ENCODE measurements at regions not wholly inside any gene's neighbourhood (a gene's known extent, or its start where the extent isn't known, plus 50 kb on each side); places are given as distances from the start of the nearest gene placed in this dataset.

DNA sequence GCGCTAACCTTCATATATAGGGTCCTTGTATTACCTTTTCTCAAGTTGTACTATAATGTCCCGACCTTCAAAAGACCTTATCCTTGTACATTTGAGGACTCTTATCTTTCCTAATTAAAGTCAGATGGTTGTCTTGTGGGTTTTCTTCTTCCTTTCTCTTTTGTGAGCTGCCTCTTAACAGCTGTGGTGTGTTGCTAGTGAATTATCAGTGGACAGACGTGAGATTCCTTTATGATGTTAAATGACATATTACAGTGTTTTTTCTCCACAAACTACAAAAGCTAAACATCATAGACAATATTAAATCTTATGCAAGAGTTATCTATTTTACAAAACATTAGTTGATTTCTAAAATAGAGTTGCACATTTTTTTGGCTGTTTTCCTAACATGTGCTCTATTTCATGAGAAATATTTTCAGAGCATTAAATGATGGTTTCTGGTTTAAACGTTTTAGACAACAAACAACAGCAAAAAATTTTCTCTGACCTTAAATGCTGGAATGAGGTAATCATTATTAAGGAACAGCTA, 272.2 kb upstream of the NPVF start (continued):
- TF ChIP-seq SRF (IDR thresholded peaks at IDR 0.05; ENCODE audit: low read depth) (no peak), FOSL1 (IDR thresholded peaks at IDR 0.05; ENCODE audit: low read depth) (no peak), RAD21 (IDR thresholded peaks at IDR 0.05; ENCODE audit: low read depth) (no peak)

DNA sequence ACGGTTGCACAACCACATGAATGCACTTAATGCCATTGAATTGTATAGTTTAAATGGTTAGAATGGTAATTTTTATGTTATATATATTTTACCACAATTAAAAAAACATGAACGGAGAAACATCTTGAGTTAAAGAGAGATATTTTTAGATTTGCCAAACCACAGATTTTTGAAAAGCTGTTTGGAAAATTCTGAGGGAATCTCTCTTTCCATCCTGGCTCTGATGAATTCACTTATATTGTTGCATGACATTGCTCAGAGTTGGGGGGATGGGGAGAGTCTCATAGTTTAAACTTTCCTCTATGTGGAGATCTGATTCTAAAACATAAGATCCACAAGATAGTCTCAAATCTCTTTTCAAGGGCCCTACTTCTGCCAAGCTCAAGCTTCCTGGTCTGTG, 275.0 kb upstream of the NPVF start:
- no TSS peak for BruUV-seq (replicated peaks)
- TF ChIP-seq JUND (IDR thresholded peaks at IDR 0.05) = no peak
- no peak for TF ChIP-seq POLR2AphosphoS5 (IDR thresholded peaks at IDR 0.05; ENCODE audit: low read depth, low read length)
- Histone ChIP-seq H3K9ac (ENCODE audit: low read length) (no peak overlapping the region), H3K27me3 (ENCODE audit: insufficient read depth, low read length) (peaks cover 10% of the 10 kb centered on the region), H3K4me1 (ENCODE audit: control insufficient read depth in 1 of 2, insufficient read depth in 2 of 2, low read length in 2 of 2) (no peaks in the 10 kb centered on the region), H3K9me2 (ENCODE audit: insufficient read depth) (no peaks in the 10 kb centered on the region), H2AFZ (ENCODE audit: low read depth, low read length, poor library complexity, severe bottlenecking) (no peak overlapping the region), H3K9me3 (ENCODE audit: control insufficient read depth in 1 of 2, insufficient read depth in 1 of 2, low read depth in 1 of 2, low read length in 2 of 2) (no peaks in the 10 kb centered on the region), H3K4me3 (replicated peaks in 1 of 2; ENCODE audit: low read depth in 1 of 2, low read length in 2 of 2) (no peak overlapping the region), H3K4me2 (ENCODE audit: low read length) (no peak overlapping the region), H3K36me3 (ENCODE audit: control insufficient read depth in 1 of 2, insufficient read depth in 2 of 2, low read length in 2 of 2) (no peaks in the 10 kb centered on the region), H4K20me1 (ENCODE audit: insufficient read depth) (no peaks in the 10 kb centered on the region), H3K79me2 (ENCODE audit: insufficient read depth, low read length) (no peaks in the 10 kb centered on the region), H3K27ac (ENCODE audit: low read depth, low read length) (no peak overlapping the region)
- no peak for DNase-seq (ENCODE audit: low read depth, low spot score)
- CTCF ChIA-PET = no interaction called here
- intact Hi-C loops (cut with micrococcal nuclease) = no loop called here
- POLR2A ChIA-PET = no interaction called here
- no peak for ATAC-seq
- RAD21 ChIA-PET (ENCODE audit: low non-redundant PET in 1 of 2, low total read pairs in 2 of 2, uncharacterized antibody in 2 of 2, unreplicated experiment in 2 of 2) = no interaction called here

DNA sequence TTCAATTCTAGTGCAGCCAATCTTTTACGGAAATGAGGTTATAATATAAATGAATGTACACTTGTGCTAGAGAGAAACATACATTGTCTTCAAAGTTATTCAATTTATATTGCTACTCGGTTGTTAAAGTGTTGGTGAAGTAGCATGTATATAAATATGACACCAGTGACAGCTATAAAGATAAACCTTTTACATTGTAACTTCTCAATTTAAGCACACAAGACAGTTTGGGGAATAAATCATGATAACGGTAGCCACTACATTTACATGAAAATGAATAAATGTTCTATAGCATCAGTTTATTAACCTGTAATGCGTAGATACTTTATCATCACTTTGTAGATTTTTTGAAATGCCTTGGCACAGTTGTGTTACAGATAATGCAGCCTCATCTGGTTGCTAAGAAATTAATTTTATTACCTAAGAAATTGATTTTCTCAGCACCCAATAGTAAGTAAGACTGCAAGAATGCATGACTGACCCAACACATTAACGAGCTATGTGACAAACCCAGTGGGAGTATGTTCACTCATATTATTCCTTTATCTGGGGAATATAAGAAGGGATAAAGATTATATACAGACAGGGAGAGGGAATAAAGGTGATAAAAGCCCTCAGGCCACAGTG, 283.9 kb upstream of the NPVF start:
- RAD21 ChIA-PET (ENCODE audit: low non-redundant PET in 1 of 2, low total read pairs in 2 of 2, uncharacterized antibody in 2 of 2, unreplicated experiment in 2 of 2) = no interaction called here
- no peak overlapping the region for H3K9ac ChIP-seq (ENCODE audit: low read length)
- no peaks in the 10 kb centered on the region for H3K9me2 ChIP-seq (ENCODE audit: insufficient read depth)
- TF ChIP-seq TCF7L2 (IDR thresholded peaks at IDR 0.05; ENCODE audit: borderline replicate concordance, extremely low read depth, insufficient read depth, insufficient read length) (no peak), CEBPB (IDR thresholded peaks at IDR 0.05; ENCODE audit: low read depth) (no peak)
- intact Hi-C loops (cut with micrococcal nuclease) = no loop called here
- H3K79me2 ChIP-seq (ENCODE audit: insufficient read depth, low read length) = no peaks in the 10 kb centered on the region
- ATAC-seq (no peak), DNase-seq (ENCODE audit: low read depth, low spot score) (no peak)
- no peaks in the 10 kb centered on the region for H3K27me3 ChIP-seq (ENCODE audit: insufficient read depth, low read length)
- H3K9me3 ChIP-seq (ENCODE audit: control insufficient read depth in 1 of 2, insufficient read depth in 1 of 2, low read depth in 1 of 2, low read length in 2 of 2) = no peaks in the 10 kb centered on the region
- CTCF ChIA-PET = no interaction called here
- no peaks in the 10 kb centered on the region for H3K4me1 ChIP-seq (ENCODE audit: control insufficient read depth in 1 of 2, insufficient read depth in 2 of 2, low read length in 2 of 2)
- H3K27ac ChIP-seq (ENCODE audit: low read depth, low read length) = no peak overlapping the region
- H2AFZ ChIP-seq (ENCODE audit: low read depth, low read length, poor library complexity, severe bottlenecking) = no peak overlapping the region
- H3K36me3 ChIP-seq (ENCODE audit: control insufficient read depth in 1 of 2, insufficient read depth in 2 of 2, low read length in 2 of 2) = no peaks in the 10 kb centered on the region
- H3K4me2 ChIP-seq (ENCODE audit: low read length) = no peak overlapping the region
- no peak overlapping the region for H3K4me3 ChIP-seq (replicated peaks in 1 of 2; ENCODE audit: low read depth in 1 of 2, low read length in 2 of 2)
- H4K20me1 ChIP-seq (ENCODE audit: insufficient read depth) = no peaks in the 10 kb centered on the region
- POLR2A ChIA-PET = no interaction called here
- no TSS peak for BruUV-seq (replicated peaks)

Data from HCT116 (cell line).